Stimulated activated CD4-positive, alpha-beta T cell treated with anti-CD3 and anti-CD28 coated beads, Interleukin-15, amount 100 ng/mL, for 48 hours (primary cell): ENCODE measurements at regions not wholly inside any gene's neighbourhood (a gene's known extent, or its start where the extent isn't known, plus 50 kb on each side); places are given as distances from the start of the nearest gene placed in this dataset.
"Not testable (repeated sequence)": the region's sequence is repeated elsewhere in the genome, so short reads cannot be mapped to it uniquely, and the experiment has no call there.

Experiments
- DNase-seq, 2 donors: peaks; one replicate each; pipeline ENCODE4 v3.0.0-alpha.2; 2020; ENCODE audit warnings: low read depth in 2 of 2

- DNase-seq, result not testable (repeated sequence)
These were observed 195.3 kb downstream of the KLRB1 start for GRCh38 chr12:9412459-9412858.

- not testable (repeated sequence) for DNase-seq
These were observed 196.0 kb downstream of the KLRB1 start for GRCh38 chr12:9411616-9412268.

GRCh38 chr12:9407425-9407748 is 199.2 kb upstream of the PZP start:
- not testable (repeated sequence) for DNase-seq

GRCh38 chr12:9406564-9407424 is 198.6 kb upstream of the PZP start:
- no peak for DNase-seq

- DNase-seq, result no peak
These were observed 197.8 kb upstream of the PZP start for GRCh38 chr12:9405886-9406563.

- DNase-seq, result no peak
These were observed 196.5 kb upstream of the PZP start for GRCh38 chr12:9404469-9405260.

- DNase-seq, result no peak
These were observed 195.8 kb upstream of the PZP start for GRCh38 chr12:9404031-9404430.

GRCh38 chr12:9402432-9403040 is 194.3 kb upstream of the PZP start:
- not testable (repeated sequence) for DNase-seq

GRCh38 chr12:9396367-9396766 is 188.2 kb upstream of the PZP start:
- DNase-seq, result not testable (repeated sequence)

GRCh38 chr12:9395220-9395619 is 187.0 kb upstream of the PZP start:
- DNase-seq, result not testable (repeated sequence)

- no peak for DNase-seq
These were observed 184.6 kb upstream of the PZP start for GRCh38 chr12:9392842-9393241.

GRCh38 chr12:9391815-9392214 is 183.6 kb upstream of the PZP start:
- DNase-seq, result no peak

- no peak for DNase-seq
These were observed 182.6 kb upstream of the PZP start for GRCh38 chr12:9390761-9391160.

GRCh38 chr12:9389796-9390195 is 181.6 kb upstream of the PZP start:
- no peak for DNase-seq

- no peak for DNase-seq
These were observed 180.2 kb upstream of the PZP start for GRCh38 chr12:9388379-9388778.

- no peak for DNase-seq
These were observed 179.3 kb upstream of the PZP start for GRCh38 chr12:9387450-9387849.

GRCh38 chr12:9383585-9383984 is 175.4 kb upstream of the PZP start:
- DNase-seq, result no peak

- DNase-seq, result no peak
These were observed 173.4 kb upstream of the PZP start for GRCh38 chr12:9381619-9382018.

- no peak for DNase-seq
These were observed 172.5 kb upstream of the PZP start for GRCh38 chr12:9380650-9381049.

GRCh38 chr12:9379023-9379742 is 171.0 kb upstream of the PZP start:
- no peak for DNase-seq

- DNase-seq, result no peak
These were observed 170.2 kb upstream of the PZP start for GRCh38 chr12:9378430-9378835.
